ACC112 (cell line): ENCODE measurements at regions not wholly inside any gene's neighbourhood (a gene's known extent, or its start where the extent isn't known, plus 50 kb on each side); places are given as distances from the start of the nearest gene placed in this dataset.

ENCODE experiments used
- H2AFZ ChIP-seq: fragments of 200-600 bp; sonication (generic); one replicate; pipeline ENCODE4 v1.6.0; 2017; ENCODE audit warnings: antibody characterized with exemption, low read length; ENCODE audit not compliant: unreplicated experiment
- H3K27ac ChIP-seq: fragments of 200-600 bp; sonication (generic); 2 replicates; pipeline ENCODE4 v1.5.1; 2014; ENCODE audit warnings: low read depth, mild to moderate bottlenecking, antibody characterized with exemption, low read length, moderate library complexity
- H3K27me3 ChIP-seq: fragments of 200-600 bp; sonication (generic); 2 replicates; pipeline ENCODE4 v1.6.1; 2014; ENCODE audit warnings: mild to moderate bottlenecking, antibody characterized with exemption, low read length, moderate library complexity, mixed read lengths; ENCODE audit not compliant: insufficient read depth
- H3K36me3 ChIP-seq: fragments of 200-600 bp; sonication (generic); 2 replicates; pipeline ENCODE4 v1.6.1; 2016; ENCODE audit warnings: mild to moderate bottlenecking, antibody characterized with exemption, low read length, moderate library complexity, mixed read lengths; ENCODE audit not compliant: insufficient read depth
- H3K4me1 ChIP-seq: fragments of 200-600 bp; sonication (generic); one replicate; pipeline ENCODE4 v1.6.1; 2016; ENCODE audit warnings: low read length, mixed read lengths; ENCODE audit not compliant: insufficient read depth, unreplicated experiment, control insufficient read depth
- H3K4me3 ChIP-seq: fragments of 200-600 bp; sonication (generic); 2 replicates; pipeline ENCODE4 v1.5.1; 2014; ENCODE audit warnings: mild to moderate bottlenecking, low read depth, low read length
- H3K79me2 ChIP-seq: fragments of 200-600 bp; sonication (generic); one replicate; pipeline ENCODE4 v1.6.0; 2016; ENCODE audit warnings: low read length; ENCODE audit not compliant: control insufficient read depth, unreplicated experiment, insufficient read depth

DNA sequence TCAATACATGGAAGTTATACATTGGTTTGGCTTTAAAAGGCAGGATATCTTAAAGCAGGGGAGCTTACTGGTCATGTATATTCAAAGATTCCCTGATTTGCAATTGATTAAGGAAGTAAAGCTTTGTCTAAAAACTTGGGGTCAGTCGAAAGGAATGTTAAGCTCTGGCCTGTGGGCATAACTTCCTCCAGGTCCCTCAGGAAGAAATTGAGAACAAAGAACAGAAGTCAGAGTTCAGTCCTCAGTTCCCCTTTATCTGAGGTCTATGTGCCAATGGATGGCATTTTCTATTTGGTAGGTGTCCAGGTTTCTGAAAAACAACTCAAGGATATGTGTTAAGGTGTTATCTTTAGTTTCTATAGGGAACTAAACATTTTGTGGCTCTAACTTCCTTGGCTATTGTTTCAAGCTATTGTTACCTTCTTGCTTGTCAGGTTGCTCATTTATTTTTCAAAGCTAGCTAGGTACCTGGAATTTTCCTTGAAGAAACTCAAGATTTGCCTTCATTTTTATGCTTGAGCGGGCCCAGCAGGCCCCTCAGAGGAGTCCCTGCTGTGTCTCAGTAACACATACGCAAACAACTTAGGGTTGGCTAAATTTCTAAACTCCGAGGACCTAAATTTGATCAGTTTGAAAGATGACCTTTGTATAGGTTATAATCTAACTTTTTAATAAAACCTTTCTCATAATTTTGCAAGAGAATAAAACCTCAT lies 135.0 kb upstream of the UBE2E2 start:
- Histone ChIP-seq H3K36me3 (no peaks in the 10 kb centered on the region), H3K27ac (no peak overlapping the region), H3K4me1 (no peaks in the 10 kb centered on the region), H2AFZ (no peak overlapping the region), H3K4me3 (no peak overlapping the region), H3K79me2 (no peaks in the 10 kb centered on the region), H3K27me3 (no peaks in the 10 kb centered on the region)

DNA sequence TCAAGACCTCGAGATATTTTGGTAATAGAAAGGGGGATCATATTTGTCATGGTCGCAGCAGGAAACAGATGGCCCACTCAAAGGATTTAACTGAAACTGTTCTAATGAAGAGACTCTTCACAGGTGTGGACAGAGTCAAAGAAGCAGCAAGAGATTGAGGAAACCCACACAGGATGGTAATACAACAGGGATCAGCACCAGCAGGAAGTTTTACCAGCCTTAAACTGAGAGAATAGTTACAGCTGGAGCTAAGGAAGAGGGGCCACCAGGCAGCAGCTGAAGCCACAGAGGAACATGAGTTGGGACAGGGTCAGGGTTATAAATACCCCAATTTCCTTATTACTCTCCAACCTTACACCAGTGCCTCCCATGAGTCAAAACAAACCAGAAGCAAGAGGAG lies 131.8 kb upstream of the UBE2E2 start:
- Histone ChIP-seq H3K36me3 (no peaks in the 10 kb centered on the region), H3K79me2 (no peaks in the 10 kb centered on the region), H3K4me1 (no peaks in the 10 kb centered on the region), H3K27ac (no peak overlapping the region), H2AFZ (no peak overlapping the region), H3K27me3 (no peaks in the 10 kb centered on the region), H3K4me3 (no peak overlapping the region)

DNA sequence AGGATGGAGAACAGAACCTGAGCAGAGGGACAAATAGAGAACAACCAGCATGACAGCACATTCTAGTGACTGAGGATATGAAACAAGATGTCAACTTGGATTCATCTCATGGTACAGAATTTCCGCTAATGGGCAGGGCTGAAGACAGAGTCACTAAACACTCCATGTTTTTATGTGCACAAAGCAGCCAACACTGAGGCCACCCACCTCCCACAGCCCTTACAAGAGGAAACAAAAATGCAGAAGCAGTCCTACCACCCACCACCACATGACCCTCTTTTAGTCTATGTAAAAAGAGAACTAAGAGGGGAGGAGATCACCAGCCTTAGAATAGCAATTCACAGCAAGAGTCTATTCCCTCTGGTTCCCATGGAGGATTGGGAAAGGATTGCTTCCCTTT lies 131.4 kb upstream of the UBE2E2 start:
- no peak overlapping the region for H3K4me3 ChIP-seq
- H2AFZ ChIP-seq: no peak overlapping the region
- H3K79me2 ChIP-seq: no peaks in the 10 kb centered on the region
- no peak overlapping the region for H3K27ac ChIP-seq
- H3K4me1 ChIP-seq: no peaks in the 10 kb centered on the region
- no peaks in the 10 kb centered on the region for H3K27me3 ChIP-seq
- H3K36me3 ChIP-seq: no peaks in the 10 kb centered on the region

GRCh38 chr3:23072693-23073092 lies 130.4 kb upstream of the UBE2E2 start:
- H3K36me3 ChIP-seq: no peaks in the 10 kb centered on the region
- no peak overlapping the region for H2AFZ ChIP-seq
- H3K4me3 ChIP-seq: no peak overlapping the region
- H3K79me2 ChIP-seq: no peaks in the 10 kb centered on the region
- no peak overlapping the region for H3K27ac ChIP-seq
- no peaks in the 10 kb centered on the region for H3K27me3 ChIP-seq
- no peaks in the 10 kb centered on the region for H3K4me1 ChIP-seq

GRCh38 chr3:23073724-23074305 lies 129.3 kb upstream of the UBE2E2 start:
- no peak overlapping the region for H3K4me3 ChIP-seq
- no peak overlapping the region for H3K27ac ChIP-seq
- H3K79me2 ChIP-seq: no peaks in the 10 kb centered on the region
- H3K36me3 ChIP-seq: no peaks in the 10 kb centered on the region
- no peaks in the 10 kb centered on the region for H3K27me3 ChIP-seq
- H2AFZ ChIP-seq: no peak overlapping the region
- no peaks in the 10 kb centered on the region for H3K4me1 ChIP-seq

- no peaks in the 10 kb centered on the region for H3K79me2 ChIP-seq
- H3K27me3 ChIP-seq: no peaks in the 10 kb centered on the region
- no peak overlapping the region for H3K4me3 ChIP-seq
- H2AFZ ChIP-seq: no peak overlapping the region
- no peak overlapping the region for H3K27ac ChIP-seq
- no peaks in the 10 kb centered on the region for H3K36me3 ChIP-seq
- no peaks in the 10 kb centered on the region for H3K4me1 ChIP-seq
Observed at GRCh38 chr3:23075496-23075895, 127.6 kb upstream of the UBE2E2 start.

DNA sequence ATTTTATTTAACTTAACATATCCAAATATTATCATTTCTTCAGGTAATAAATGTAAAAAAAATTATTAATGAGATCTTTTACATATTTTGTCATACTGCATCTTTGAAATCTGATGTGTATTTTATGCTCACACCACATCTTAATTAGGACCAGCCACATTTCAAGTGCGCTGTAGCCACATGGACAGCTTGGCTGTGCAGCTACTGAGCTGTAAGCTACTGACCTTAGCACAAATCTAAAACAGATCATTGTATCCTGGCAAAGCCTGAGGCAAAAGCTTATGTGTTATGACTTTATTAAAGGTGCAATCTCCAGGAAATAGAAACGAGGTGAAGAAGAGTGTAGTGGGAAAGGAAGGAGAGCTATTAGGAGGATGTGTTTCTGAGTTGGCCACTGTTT lies 126.7 kb upstream of the UBE2E2 start:
- Histone ChIP-seq H3K4me3 (no peak overlapping the region), H3K4me1 (no peaks in the 10 kb centered on the region), H3K36me3 (no peaks in the 10 kb centered on the region), H3K27ac (no peak overlapping the region), H3K27me3 (no peaks in the 10 kb centered on the region), H3K79me2 (no peaks in the 10 kb centered on the region), H2AFZ (no peak overlapping the region)

GRCh38 chr3:23077126-23077525 lies 126.0 kb upstream of the UBE2E2 start:
- no peak overlapping the region for H3K4me3 ChIP-seq
- no peak overlapping the region for H2AFZ ChIP-seq
- H3K79me2 ChIP-seq: no peaks in the 10 kb centered on the region
- H3K4me1 ChIP-seq: no peaks in the 10 kb centered on the region
- H3K27ac ChIP-seq: no peak overlapping the region
- H3K27me3 ChIP-seq: no peaks in the 10 kb centered on the region
- no peaks in the 10 kb centered on the region for H3K36me3 ChIP-seq

DNA sequence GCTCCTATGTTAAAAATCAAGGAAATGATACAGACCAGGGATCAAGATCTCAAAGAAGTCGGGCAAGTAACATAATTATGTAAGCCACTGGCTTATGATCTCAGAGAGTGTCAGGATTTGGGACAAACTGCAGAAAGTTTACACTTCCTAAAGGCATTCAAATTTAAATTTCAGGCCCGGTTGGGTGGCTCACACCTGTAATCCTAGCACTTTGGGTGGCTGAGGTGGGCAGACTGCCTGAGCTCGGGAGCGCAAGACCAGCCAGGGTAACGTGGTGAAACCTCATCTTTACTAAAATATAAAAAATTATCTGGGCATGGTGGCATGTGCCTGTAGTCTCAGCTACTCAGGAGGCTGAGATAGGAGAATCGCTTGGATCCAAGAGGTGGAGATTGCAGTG lies 124.4 kb upstream of the UBE2E2 start:
- H3K27ac ChIP-seq: no peak overlapping the region
- H3K79me2 ChIP-seq: no peaks in the 10 kb centered on the region
- H3K4me1 ChIP-seq: no peaks in the 10 kb centered on the region
- no peaks in the 10 kb centered on the region for H3K27me3 ChIP-seq
- no peak overlapping the region for H3K4me3 ChIP-seq
- H2AFZ ChIP-seq: no peak overlapping the region
- no peaks in the 10 kb centered on the region for H3K36me3 ChIP-seq

- H3K27ac ChIP-seq: no peak overlapping the region
- H2AFZ ChIP-seq: no peak overlapping the region
- peak overlapping the region; percentile 21; the same call in 1 of the 2 replicates for H3K4me3 ChIP-seq
Observed at GRCh38 chr3:23079976-23080375, 123.2 kb upstream of the UBE2E2 start.

GRCh38 chr3:23083701-23084100 lies 119.4 kb upstream of the UBE2E2 start:
- Histone ChIP-seq H3K4me3 (no peak overlapping the region), H3K36me3 (no peaks in the 10 kb centered on the region), H3K27me3 (no peaks in the 10 kb centered on the region), H3K27ac (no peak overlapping the region), H3K4me1 (no peaks in the 10 kb centered on the region), H3K79me2 (no peaks in the 10 kb centered on the region), H2AFZ (no peak overlapping the region)

More at GRCh38 chr3:23079976-23080375, 123.2 kb upstream of the UBE2E2 start:
- H3K4me1 ChIP-seq: no peaks in the 10 kb centered on the region
- no peaks in the 10 kb centered on the region for H3K27me3 ChIP-seq
- H3K79me2 ChIP-seq: no peaks in the 10 kb centered on the region
- no peaks in the 10 kb centered on the region for H3K36me3 ChIP-seq
